ENCODE measurements at regions not wholly inside any gene's neighbourhood (a gene's known extent, or its start where the extent isn't known, plus 50 kb on each side); places are given as distances from the start of the nearest gene placed in this dataset.
A peak's percentile ranks its signal among the peaks of the same experiment; 100 is the strongest.

GRCh38 chr17:36702636-36703035 lies 101.3 kb downstream of the MRM1 start:
- Mint-ChIP-seq H3K9me3 (no peaks in the 10 kb centered on the region), H3K4me3 (no peak overlapping the region), H3K27ac (no peak overlapping the region), H3K27me3 (peaks cover 33% of the 10 kb centered on the region), H3K4me1 (no peaks in the 10 kb centered on the region), H3K36me3 (no peaks in the 10 kb centered on the region)
- ATAC-seq (ENCODE audit: low read depth) (no peak), DNase-seq (no peak)
- POLR2A ChIA-PET = no interaction called here

GRCh38 chr17:36703860-36704266 lies 102.5 kb downstream of the MRM1 start:
- no peaks in the 10 kb centered on the region for H3K9me3 Mint-ChIP-seq
- peak; percentile 57 for ATAC-seq (ENCODE audit: low read depth)
- peak; percentile 82 for DNase-seq
- no peak overlapping the region for H3K27ac Mint-ChIP-seq
- POLR2A ChIA-PET = no interaction called here
- H3K27me3 Mint-ChIP-seq = peaks cover 31% of the 10 kb centered on the region
- H3K4me3 Mint-ChIP-seq = no peak overlapping the region
- H3K4me1 Mint-ChIP-seq = no peaks in the 10 kb centered on the region
- no peaks in the 10 kb centered on the region for H3K36me3 Mint-ChIP-seq

GRCh38 chr17:36705283-36705795 lies 104.0 kb downstream of the MRM1 start:
- DNase-seq (no peak), ATAC-seq (ENCODE audit: low read depth) (no peak)
- Mint-ChIP-seq H3K36me3 (no peaks in the 10 kb centered on the region), H3K27ac (no peak overlapping the region), H3K4me1 (no peaks in the 10 kb centered on the region), H3K4me3 (no peak overlapping the region), H3K9me3 (no peaks in the 10 kb centered on the region), H3K27me3 (peaks cover 31% of the 10 kb centered on the region)
- POLR2A ChIA-PET = no interaction called here

- H3K27ac Mint-ChIP-seq = no peak overlapping the region
- no peaks in the 10 kb centered on the region for H3K9me3 Mint-ChIP-seq
- ATAC-seq (ENCODE audit: low read depth) (peak; percentile 71), DNase-seq (peak; percentile 62)
- no peaks in the 10 kb centered on the region for H3K36me3 Mint-ChIP-seq
- H3K4me3 Mint-ChIP-seq = no peak overlapping the region
- H3K27me3 Mint-ChIP-seq = peaks cover 31% of the 10 kb centered on the region
- no peaks in the 10 kb centered on the region for H3K4me1 Mint-ChIP-seq
- POLR2A ChIA-PET = interaction anchor here (0.8 kb wide), 1 partner anchor 15 kb away, joined by 3 read pairs; no protein-coding TSS in a partner anchor
These were observed 104.7 kb downstream of the MRM1 start for GRCh38 chr17:36705874-36706731.

GRCh38 chr17:36707904-36708303 lies 106.5 kb downstream of the MRM1 start:
- no peak for ATAC-seq (ENCODE audit: low read depth)
- POLR2A ChIA-PET = no interaction called here
- Mint-ChIP-seq H3K4me1 (no peaks in the 10 kb centered on the region), H3K9me3 (no peaks in the 10 kb centered on the region), H3K27me3 (peaks cover 30% of the 10 kb centered on the region), H3K4me3 (no peak overlapping the region), H3K27ac (no peak overlapping the region), H3K36me3 (no peaks in the 10 kb centered on the region)
- no peak for DNase-seq

GRCh38 chr17:36714789-36715188 lies 113.4 kb downstream of the MRM1 start:
- POLR2A ChIA-PET = interaction anchor here (0.6 kb wide), 1 partner anchor 25 kb away, joined by 3 read pairs; no protein-coding TSS in a partner anchor
- H3K36me3 Mint-ChIP-seq = peaks cover 1% of the 10 kb centered on the region
- H3K4me1 Mint-ChIP-seq = peaks cover 2% of the 10 kb centered on the region
- ATAC-seq (ENCODE audit: low read depth) (no peak), DNase-seq (no peak)
- H3K27me3 Mint-ChIP-seq = peaks cover 6% of the 10 kb centered on the region
- no peak overlapping the region for H3K4me3 Mint-ChIP-seq
- no peaks in the 10 kb centered on the region for H3K9me3 Mint-ChIP-seq
- no peak overlapping the region for H3K27ac Mint-ChIP-seq

GRCh38 chr17:36715951-36716350 lies 114.6 kb downstream of the MRM1 start:
- Mint-ChIP-seq H3K27me3 (peaks cover 6% of the 10 kb centered on the region), H3K27ac (no peak overlapping the region), H3K4me3 (no peak overlapping the region), H3K4me1 (peaks cover 3% of the 10 kb centered on the region), H3K9me3 (no peaks in the 10 kb centered on the region), H3K36me3 (peaks cover 1% of the 10 kb centered on the region)
- DNase-seq (no peak), ATAC-seq (ENCODE audit: low read depth) (no peak)
- POLR2A ChIA-PET = no interaction called here

GRCh38 chr17:36717088-36717487 lies 115.7 kb downstream of the MRM1 start:
- peaks cover 6% of the 10 kb centered on the region for H3K27me3 Mint-ChIP-seq
- H3K9me3 Mint-ChIP-seq = no peaks in the 10 kb centered on the region
- DNase-seq = no peak
- POLR2A ChIA-PET = interaction anchor here (1.1 kb wide), 1 partner anchor 43 kb away, joined by 3 read pairs; no protein-coding TSS in a partner anchor
- H3K4me3 Mint-ChIP-seq = no peak overlapping the region
- ATAC-seq (ENCODE audit: low read depth) = no peak
- peaks cover 12% of the 10 kb centered on the region for H3K4me1 Mint-ChIP-seq
- H3K27ac Mint-ChIP-seq = no peak overlapping the region
- peaks cover 1% of the 10 kb centered on the region for H3K36me3 Mint-ChIP-seq

GRCh38 chr17:36720131-36720530 lies 118.7 kb downstream of the MRM1 start:
- DNase-seq (no peak), ATAC-seq (ENCODE audit: low read depth) (no peak)
- H3K4me1 Mint-ChIP-seq = peaks cover 24% of the 10 kb centered on the region
- POLR2A ChIA-PET = no interaction called here
- H3K4me3 Mint-ChIP-seq = no peak overlapping the region
- H3K27ac Mint-ChIP-seq = no peak overlapping the region
- H3K27me3 Mint-ChIP-seq = no peaks in the 10 kb centered on the region
- peaks cover 1% of the 10 kb centered on the region for H3K36me3 Mint-ChIP-seq
- H3K9me3 Mint-ChIP-seq = no peaks in the 10 kb centered on the region

GRCh38 chr17:36721560-36722120 lies 120.3 kb downstream of the MRM1 start:
- DNase-seq (no peak), ATAC-seq (ENCODE audit: low read depth) (peak; percentile 28)
- POLR2A ChIA-PET = interaction anchor here (1.2 to 2.0 kb wide), 3 partner anchors 15 to 176 kb away, joined by 3 to 7 read pairs (median 3); partner anchors contain the start of gene MRM1

GRCh38 chr17:36722121-36722902 lies 120.9 kb downstream of the MRM1 start:
- POLR2A ChIA-PET = interaction anchor here (1.0 to 2.0 kb wide), 5 partner anchors 16 to 177 kb away, joined by 3 to 8 read pairs (median 3); partner anchors contain the start of gene MRM1
- no peaks in the 10 kb centered on the region for H3K9me3 Mint-ChIP-seq
- peak; percentile 87 for DNase-seq
- peak overlapping the region; percentile 89 for H3K4me3 Mint-ChIP-seq
- H3K27me3 Mint-ChIP-seq = no peaks in the 10 kb centered on the region
- ATAC-seq (ENCODE audit: low read depth) = peak; percentile 94
- peaks cover 1% of the 10 kb centered on the region for H3K36me3 Mint-ChIP-seq
- H3K4me1 Mint-ChIP-seq = peaks cover 35% of the 10 kb centered on the region
- peak overlapping the region; percentile 95 for H3K27ac Mint-ChIP-seq

More at GRCh38 chr17:36721560-36722120, 120.3 kb downstream of the MRM1 start:
- H3K9me3 Mint-ChIP-seq = no peaks in the 10 kb centered on the region
- peaks cover 33% of the 10 kb centered on the region for H3K4me1 Mint-ChIP-seq
- no peaks in the 10 kb centered on the region for H3K27me3 Mint-ChIP-seq
- peak overlapping the region; percentile 95 for H3K27ac Mint-ChIP-seq
- peak overlapping the region; percentile 89 for H3K4me3 Mint-ChIP-seq
- H3K36me3 Mint-ChIP-seq = peaks cover 1% of the 10 kb centered on the region

- Mint-ChIP-seq H3K4me3 (peak overlapping the region; percentile 80), H3K27me3 (peaks cover 2% of the 10 kb centered on the region), H3K36me3 (peaks cover 1% of the 10 kb centered on the region), H3K27ac (peak overlapping the region; percentile 90), H3K4me1 (peaks cover 37% of the 10 kb centered on the region), H3K9me3 (no peaks in the 10 kb centered on the region)
- POLR2A ChIA-PET = interaction anchor here (1.0 to 2.0 kb wide), 4 partner anchors 40 to 177 kb away, joined by 3 to 8 read pairs (median 5); partner anchors contain the start of gene MRM1
- no peak for DNase-seq
- ATAC-seq (ENCODE audit: low read depth) = no peak
These were observed 121.5 kb downstream of the MRM1 start for GRCh38 chr17:36722903-36723263.
